ENCODE measurements at regions not wholly inside any gene's neighbourhood (a gene's known extent, or its start where the extent isn't known, plus 50 kb on each side); places are given as distances from the start of the nearest gene placed in this dataset.

DNA sequence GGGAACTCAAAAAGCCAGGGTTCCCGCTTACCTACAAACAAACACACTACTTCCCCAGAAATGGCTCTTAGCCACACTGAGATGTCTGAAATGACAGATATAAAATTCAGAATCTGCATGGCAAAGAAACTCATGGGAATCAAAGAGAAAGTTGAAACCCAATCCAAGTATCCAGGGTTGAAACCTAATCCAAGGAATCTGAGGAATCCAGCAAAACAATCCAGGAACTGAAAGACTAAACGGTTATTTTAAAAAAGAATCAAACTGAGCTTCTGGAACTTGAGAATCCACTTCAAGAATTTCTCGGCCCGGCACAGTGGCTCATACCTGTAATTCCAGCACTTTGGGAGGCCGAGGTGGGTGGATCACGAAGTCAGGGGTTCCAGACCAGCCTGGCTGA, 568.8 kb downstream of the POM121L12 start:
- H3K9me3 ChIP-seq (ENCODE audit: insufficient read depth, low read depth, low read length): no peaks in the 10 kb centered on the region
- H3K36me3 ChIP-seq (ENCODE audit: insufficient read depth, low read length): no peaks in the 10 kb centered on the region
- H3K4me2 ChIP-seq (ENCODE audit: low read depth, low read length, poor library complexity, severe bottlenecking): no peak overlapping the region
- H3K27me3 ChIP-seq (ENCODE audit: insufficient read depth, low read length, poor library complexity, severe bottlenecking): no peaks in the 10 kb centered on the region
- H3F3A ChIP-seq (ENCODE audit: low read depth): no peaks in the 10 kb centered on the region
- H3K4me1 ChIP-seq (ENCODE audit: insufficient read depth, low read length, poor library complexity, severe bottlenecking): no peaks in the 10 kb centered on the region
- no peak overlapping the region for H2AFZ ChIP-seq (ENCODE audit: low read length)
- no peaks in the 10 kb centered on the region for H3K9me2 ChIP-seq (replicated peaks; ENCODE audit: low read depth, low read length)
- H4K20me1 ChIP-seq (ENCODE audit: insufficient read depth, low read length, poor library complexity, severe bottlenecking): no peaks in the 10 kb centered on the region
- no peaks in the 10 kb centered on the region for H3K79me2 ChIP-seq (ENCODE audit: insufficient read depth, low read length)
- H3K9ac ChIP-seq (ENCODE audit: low read depth, low read length, poor library complexity, severe bottlenecking): no peak overlapping the region
- H3K4me3 ChIP-seq (ENCODE audit: low read length, poor library complexity, severe bottlenecking): no peak overlapping the region
- no peak for TF ChIP-seq EZH2phosphoT487 (IDR thresholded peaks at IDR 0.05; ENCODE audit: borderline replicate concordance)
- TF ChIP-seq, protein P1, sequence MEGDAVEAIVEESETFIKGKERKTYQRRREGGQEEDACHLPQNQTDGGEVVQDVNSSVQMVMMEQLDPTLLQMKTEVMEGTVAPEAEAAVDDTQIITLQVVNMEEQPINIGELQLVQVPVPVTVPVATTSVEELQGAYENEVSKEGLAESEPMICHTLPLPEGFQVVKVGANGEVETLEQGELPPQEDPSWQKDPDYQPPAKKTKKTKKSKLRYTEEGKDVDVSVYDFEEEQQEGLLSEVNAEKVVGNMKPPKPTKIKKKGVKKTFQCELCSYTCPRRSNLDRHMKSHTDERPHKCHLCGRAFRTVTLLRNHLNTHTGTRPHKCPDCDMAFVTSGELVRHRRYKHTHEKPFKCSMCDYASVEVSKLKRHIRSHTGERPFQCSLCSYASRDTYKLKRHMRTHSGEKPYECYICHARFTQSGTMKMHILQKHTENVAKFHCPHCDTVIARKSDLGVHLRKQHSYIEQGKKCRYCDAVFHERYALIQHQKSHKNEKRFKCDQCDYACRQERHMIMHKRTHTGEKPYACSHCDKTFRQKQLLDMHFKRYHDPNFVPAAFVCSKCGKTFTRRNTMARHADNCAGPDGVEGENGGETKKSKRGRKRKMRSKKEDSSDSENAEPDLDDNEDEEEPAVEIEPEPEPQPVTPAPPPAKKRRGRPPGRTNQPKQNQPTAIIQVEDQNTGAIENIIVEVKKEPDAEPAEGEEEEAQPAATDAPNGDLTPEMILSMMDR (conservative IDR thresholded peaks at IDR 0.05; ENCODE audit: low read length): no peak

DNA sequence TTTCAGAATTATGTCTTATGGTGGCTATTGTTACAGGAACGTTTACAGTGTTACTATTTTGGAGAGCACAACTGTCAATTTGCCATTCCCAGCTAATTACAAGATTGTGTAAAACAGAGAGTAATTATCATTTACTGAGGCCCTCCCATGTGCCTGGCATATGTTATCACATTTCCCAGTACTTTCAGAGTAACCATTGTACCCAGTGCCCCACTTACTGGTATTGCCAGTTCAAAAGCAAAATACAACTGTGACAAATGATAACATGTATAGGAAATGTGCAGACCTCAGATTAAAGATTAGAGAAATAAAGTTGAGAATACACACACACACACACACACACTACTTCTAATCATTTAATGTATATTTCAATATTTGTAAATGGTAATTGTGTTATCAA, 572.5 kb downstream of the POM121L12 start:
- Histone ChIP-seq H3F3A (ENCODE audit: low read depth) (no peaks in the 10 kb centered on the region), H2AFZ (ENCODE audit: low read length) (no peak overlapping the region), H3K27me3 (ENCODE audit: insufficient read depth, low read length, poor library complexity, severe bottlenecking) (no peaks in the 10 kb centered on the region), H3K9ac (ENCODE audit: low read depth, low read length, poor library complexity, severe bottlenecking) (no peak overlapping the region), H3K9me2 (replicated peaks; ENCODE audit: low read depth, low read length) (no peaks in the 10 kb centered on the region), H3K4me2 (ENCODE audit: low read depth, low read length, poor library complexity, severe bottlenecking) (no peak overlapping the region), H3K36me3 (ENCODE audit: insufficient read depth, low read length) (no peaks in the 10 kb centered on the region), H3K4me3 (ENCODE audit: low read length, poor library complexity, severe bottlenecking) (no peak overlapping the region), H3K79me2 (ENCODE audit: insufficient read depth, low read length) (no peaks in the 10 kb centered on the region), H3K9me3 (ENCODE audit: insufficient read depth, low read depth, low read length) (no peaks in the 10 kb centered on the region), H3K4me1 (ENCODE audit: insufficient read depth, low read length, poor library complexity, severe bottlenecking) (no peaks in the 10 kb centered on the region), H4K20me1 (ENCODE audit: insufficient read depth, low read length, poor library complexity, severe bottlenecking) (no peaks in the 10 kb centered on the region)
- TF ChIP-seq, protein P1 (conservative IDR thresholded peaks at IDR 0.05; ENCODE audit: low read length): no peak
- no peak for TF ChIP-seq EZH2phosphoT487 (IDR thresholded peaks at IDR 0.05; ENCODE audit: borderline replicate concordance)

DNA sequence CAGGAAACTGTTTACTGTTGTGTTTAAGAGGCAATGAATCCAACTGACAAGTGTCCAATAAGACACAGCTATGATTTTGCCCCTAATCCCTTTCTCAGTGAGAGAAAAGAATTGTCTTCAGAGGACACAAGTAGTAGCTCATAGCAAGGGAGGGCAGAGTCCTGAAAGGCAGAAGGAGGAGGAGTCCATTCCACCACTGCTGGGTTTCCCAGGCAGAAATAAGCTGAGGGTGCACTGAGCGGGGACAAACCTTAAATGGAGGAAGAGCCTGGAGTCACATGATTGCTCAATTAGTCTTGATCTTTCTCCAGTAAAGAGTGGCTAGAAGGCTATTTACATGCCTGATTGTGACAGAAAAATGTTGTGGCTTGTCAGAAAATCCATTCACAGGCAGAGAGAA, 573.8 kb downstream of the POM121L12 start:
- no peak overlapping the region for H3K4me3 ChIP-seq (ENCODE audit: low read length, poor library complexity, severe bottlenecking)
- no peaks in the 10 kb centered on the region for H3K27me3 ChIP-seq (ENCODE audit: insufficient read depth, low read length, poor library complexity, severe bottlenecking)
- no peaks in the 10 kb centered on the region for H3F3A ChIP-seq (ENCODE audit: low read depth)
- H3K79me2 ChIP-seq (ENCODE audit: insufficient read depth, low read length): no peaks in the 10 kb centered on the region
- H3K4me2 ChIP-seq (ENCODE audit: low read depth, low read length, poor library complexity, severe bottlenecking): no peak overlapping the region
- no peaks in the 10 kb centered on the region for H3K9me2 ChIP-seq (replicated peaks; ENCODE audit: low read depth, low read length)
- TF ChIP-seq, protein P1 (conservative IDR thresholded peaks at IDR 0.05; ENCODE audit: low read length): no peak
- no peak for TF ChIP-seq EZH2phosphoT487 (IDR thresholded peaks at IDR 0.05; ENCODE audit: borderline replicate concordance)
- H4K20me1 ChIP-seq (ENCODE audit: insufficient read depth, low read length, poor library complexity, severe bottlenecking): no peaks in the 10 kb centered on the region
- no peaks in the 10 kb centered on the region for H3K9me3 ChIP-seq (ENCODE audit: insufficient read depth, low read depth, low read length)
- no peak overlapping the region for H2AFZ ChIP-seq (ENCODE audit: low read length)
- H3K36me3 ChIP-seq (ENCODE audit: insufficient read depth, low read length): no peaks in the 10 kb centered on the region
- H3K9ac ChIP-seq (ENCODE audit: low read depth, low read length, poor library complexity, severe bottlenecking): no peak overlapping the region
- no peaks in the 10 kb centered on the region for H3K4me1 ChIP-seq (ENCODE audit: insufficient read depth, low read length, poor library complexity, severe bottlenecking)

Data from Loucy (cell line).